IMR-90 (cell line): ENCODE measurements at regions not wholly inside any gene's neighbourhood (a gene's known extent, or its start where the extent isn't known, plus 50 kb on each side); places are given as distances from the start of the nearest gene placed in this dataset.

Experiments
- ATAC-seq: fragments of 200-7000 bp; cut with Tn5 transposase; 2 replicates; pipeline ENCODE4 v1.9.1; 2020; ENCODE audit warnings: low read depth, mild to moderate bottlenecking, moderate library complexity
- BruUV-seq: library from RNA; stranded (reverse); fragments of 400-500 nt; replicated peaks from 2 replicates; lab custom pipeline; 2021; lab: Mats Ljungman, UMichigan
- CTCF ChIA-PET: fragments of 300-600 bp; formaldehyde crosslinking; extraction: SDS; loops from one replicate; lab custom pipeline; 2021; ENCODE audit warnings: antibody characterized with exemption; lab: Yijun Ruan, JAX
- POLR2A ChIA-PET: fragments of 300-600 bp; sonication (Branson Sonifier 250); formaldehyde crosslinking; loops from one replicate; lab custom pipeline; 2022; ENCODE audit warnings: antibody characterized with exemption; ENCODE audit not compliant: unreplicated experiment; lab: Charles Lee
- DNase-seq: peaks from one replicate; pipeline ENCODE4 v3.0.0; 2013
- H2AFZ ChIP-seq: replicated peaks from 2 replicates; pipeline ENCODE3; 2013; ENCODE audit warnings: low read length, mild to moderate bottlenecking; ENCODE audit not compliant: poor library complexity
- H2AK5ac ChIP-seq: 2 replicates; pipeline ENCODE4 v1.6.1; 2013; ENCODE audit warnings: low read depth, low read length, inconsistent platforms
- H2AK9ac ChIP-seq: replicated peaks from 2 replicates; pipeline ENCODE3; 2013; ENCODE audit warnings: mild to moderate bottlenecking, low read depth, low read length, moderate library complexity; ENCODE audit not compliant: poor library complexity
- H2BK120ac ChIP-seq: 2 replicates; pipeline ENCODE4 v1.6.1; 2013; ENCODE audit warnings: low read depth, low read length, inconsistent platforms
- H2BK15ac ChIP-seq: 3 replicates; pipeline ENCODE4 v1.6.1; 2013; ENCODE audit warnings: low read depth, low read length, inconsistent platforms
- H2BK20ac ChIP-seq: 2 replicates; pipeline ENCODE4 v1.6.1; 2013; ENCODE audit warnings: low read depth, mild to moderate bottlenecking, inconsistent platforms, low read length, moderate library complexity
- H2BK5ac ChIP-seq: 2 replicates; pipeline ENCODE4 v1.6.1; 2013; ENCODE audit warnings: mild to moderate bottlenecking, low read depth, low read length, inconsistent platforms; ENCODE audit not compliant: poor library complexity, severe bottlenecking
- H3K14ac ChIP-seq: replicated peaks from 2 replicates; pipeline ENCODE4 v1.6.1; 2013; ENCODE audit warnings: low read depth, low read length, inconsistent platforms
- H3K18ac ChIP-seq: 2 replicates; pipeline ENCODE4 v1.6.1; 2013; ENCODE audit warnings: low read depth, low read length, control low read depth
- H3K23ac ChIP-seq: 2 replicates; pipeline ENCODE4 v1.6.1; 2013; ENCODE audit warnings: low read depth, low read length, inconsistent platforms
- H3K27ac ChIP-seq: 2 replicates; pipeline ENCODE4 v1.5.1; 2013; ENCODE audit warnings: mild to moderate bottlenecking, control low read depth, low read length; ENCODE audit not compliant: insufficient read depth
- H3K27me3 ChIP-seq: 2 replicates; pipeline ENCODE4 v1.6.1; 2013; ENCODE audit warnings: low read length; ENCODE audit not compliant: control insufficient read depth, insufficient read depth
- H3K36me3 ChIP-seq: 2 replicates; pipeline ENCODE4 v1.6.1; 2013; ENCODE audit warnings: low read length, mixed read lengths; ENCODE audit not compliant: control insufficient read depth, insufficient read depth
- H3K4ac ChIP-seq: 2 replicates; pipeline ENCODE4 v1.6.1; 2013; ENCODE audit warnings: low read depth, low read length, inconsistent platforms
- H3K4me1 ChIP-seq: 2 replicates; pipeline ENCODE4 v1.6.1; 2013; ENCODE audit warnings: low read length, mixed read lengths; ENCODE audit not compliant: control insufficient read depth, insufficient read depth
- H3K4me2 ChIP-seq: 2 replicates; pipeline ENCODE4 v1.6.1; 2013; ENCODE audit warnings: low read depth, mild to moderate bottlenecking, control low read depth, low read length, moderate library complexity
- H3K4me3 ChIP-seq: 2 replicates; pipeline ENCODE4 v1.5.1; 2013; ENCODE audit warnings: low read depth, mild to moderate bottlenecking, control low read depth, low read length, moderate library complexity; ENCODE audit not compliant: insufficient read depth
- H3K56ac ChIP-seq: 2 replicates; pipeline ENCODE4 v1.6.1; 2013; ENCODE audit warnings: low read length, inconsistent platforms; ENCODE audit not compliant: insufficient read depth; ENCODE audit errors: extremely low read depth
- H3K79me1 ChIP-seq, 2 experiments: 2 replicates each; pipeline ENCODE4 v1.6.1; 2013; ENCODE audit warnings: low read length in 2 of 2, inconsistent platforms in 1 of 2, low read depth in 1 of 2
- H3K9ac ChIP-seq: 2 replicates; pipeline ENCODE4 v1.6.1; 2013; ENCODE audit warnings: low read depth, low read length, control low read depth
- H3K9me1 ChIP-seq: 2 replicates; pipeline ENCODE4 v1.6.1; 2013; ENCODE audit warnings: low read length, inconsistent platforms; ENCODE audit not compliant: insufficient read depth
- H3K9me3 ChIP-seq: 2 replicates; pipeline ENCODE4 v1.6.1; 2013; ENCODE audit warnings: low read length; ENCODE audit not compliant: control insufficient read depth, insufficient read depth
- H4K20me1 ChIP-seq: 2 replicates; pipeline ENCODE4 v1.6.1; 2013; ENCODE audit warnings: low read length, inconsistent platforms; ENCODE audit not compliant: insufficient read depth
- H4K5ac ChIP-seq: 2 replicates; pipeline ENCODE4 v1.6.1; 2013; ENCODE audit warnings: mild to moderate bottlenecking, low read depth, low read length, control low read depth
- H4K8ac ChIP-seq, 2 experiments: 2 replicates each; pipeline ENCODE4 v1.6.1; 2013; ENCODE audit warnings: low read depth in 2 of 2, low read length in 2 of 2, control low read depth in 1 of 2, inconsistent platforms in 1 of 2
- H4K91ac ChIP-seq: 2 replicates; pipeline ENCODE4 v1.6.1; 2013; ENCODE audit warnings: low read depth, low read length, inconsistent platforms; ENCODE audit not compliant: insufficient read depth
- BHLHE40 ChIP-seq: fragments of 150-350 bp; IDR thresholded peaks from 2 replicates; pipeline ENCODE4 v1.6.1; 2016; ENCODE audit warnings: mild to moderate bottlenecking, low read depth, low read length
- CEBPB ChIP-seq: IDR thresholded peaks from 2 replicates; pipeline ENCODE4 v1.6.1; 2012; ENCODE audit warnings: low read depth, low read length, improper control_type of control experiment
- CHD1 ChIP-seq: IDR thresholded peaks from 2 replicates; pipeline ENCODE4 v1.6.1; 2012; ENCODE audit warnings: low read depth, low read length, improper control_type of control experiment
- CTCF ChIP-seq: conservative IDR thresholded peaks from 2 replicates; pipeline ENCODE4 v1.5.1; 2012; ENCODE audit warnings: mild to moderate bottlenecking, low read depth, low read length, improper control_type of control experiment
- ELK1 ChIP-seq: fragments of 150-350 bp; IDR thresholded peaks from 2 replicates; pipeline ENCODE4 v1.6.1; 2016; ENCODE audit warnings: low read depth, mild to moderate bottlenecking, low read length, moderate library complexity, borderline replicate concordance
- FOS ChIP-seq: fragments of 150-350 bp; IDR thresholded peaks from 2 replicates; pipeline ENCODE4 v1.6.1; 2016; ENCODE audit warnings: low read depth, low read length
- MAFK ChIP-seq: IDR thresholded peaks from 2 replicates; pipeline ENCODE4 v1.6.1; 2012; ENCODE audit warnings: low read depth, low read length, improper control_type of control experiment
- MXI1 ChIP-seq: IDR thresholded peaks from 2 replicates; pipeline ENCODE4 v1.6.1; 2012; ENCODE audit warnings: low read depth, mild to moderate bottlenecking, low read length, moderate library complexity, borderline replicate concordance
- NFE2L2 ChIP-seq: fragments of 150-350 bp; IDR thresholded peaks from 2 replicates; pipeline ENCODE4 v1.6.1; 2016; ENCODE audit warnings: low read depth, mild to moderate bottlenecking, low read length
- POLR2A ChIP-seq: IDR thresholded peaks from 2 replicates; pipeline ENCODE4 v1.6.1; 2012; ENCODE audit warnings: mild to moderate bottlenecking, low read depth, low read length
- RAD21 ChIP-seq: IDR thresholded peaks from 2 replicates; pipeline ENCODE4 v1.6.1; 2012; ENCODE audit warnings: low read length, improper control_type of control experiment
- RCOR1 ChIP-seq: IDR thresholded peaks from 2 replicates; pipeline ENCODE4 v1.6.1; 2012; ENCODE audit warnings: mild to moderate bottlenecking, low read length, improper control_type of control experiment; ENCODE audit not compliant: insufficient replicate concordance
- RFX5 ChIP-seq: IDR thresholded peaks from 2 replicates; pipeline ENCODE4 v1.8.0; 2012; ENCODE audit warnings: low read depth, mild to moderate bottlenecking, low read length, moderate library complexity
- SMC3 ChIP-seq: fragments of 150-350 bp; IDR thresholded peaks from 2 replicates; pipeline ENCODE4 v1.6.1; 2016; ENCODE audit warnings: low read depth, mild to moderate bottlenecking, antibody characterized with exemption, low read length, moderate library complexity
- USF2 ChIP-seq: fragments of 150-350 bp; IDR thresholded peaks from 2 replicates; pipeline ENCODE4 v1.6.1; 2017; ENCODE audit warnings: mild to moderate bottlenecking, antibody characterized with exemption, low read length, low read depth
- WGBS, 2 experiments: methylation state at CpG; one replicate each; pipeline versions ENCODE4 v1.1.5 to v1.1.7; 2013; ENCODE audit warnings: missing lambda C conversion rate in 2 of 2; ENCODE audit not compliant: insufficient read length in 1 of 2; ENCODE audit errors: extremely low coverage in 2 of 2; 5-methylcytosine and 5-hydroxymethylcytosine counted together
- dilution Hi-C: fragments of 300-500 bp; cut with HindIII; formaldehyde crosslinking; loops from one replicate; pipeline ENCODE4 v1.14.3; 2018; ENCODE audit warnings: low sequenced_read_pairs; ENCODE audit not compliant: unreplicated experiment
- in situ Hi-C: fragments of 300-500 bp; cut with MboI; formaldehyde crosslinking; loops from 3 replicates; pipeline ENCODE4 v1.14.3; 2019; ENCODE audit warnings: low sequenced_read_pairs, inconsistent platforms, mixed read lengths
- intact Hi-C: fragments of 100-400 bp; cut with micrococcal nuclease; formaldehyde crosslinking; loops from 2 replicates; pipeline ENCODE4 v1.10.0; 2022

- H3K9ac ChIP-seq: no peak overlapping the region
- H3K56ac ChIP-seq: no peak overlapping the region
- DNase-seq: no peak
- H2AFZ ChIP-seq: no peak overlapping the region
- H2BK120ac ChIP-seq: no peak overlapping the region
- ATAC-seq: no peak
- POLR2A ChIA-PET: no interaction called here
- H2BK20ac ChIP-seq: no peak overlapping the region
- no peak overlapping the region for H3K4me3 ChIP-seq
- no peak overlapping the region for H3K23ac ChIP-seq
- no peaks in the 10 kb centered on the region for H3K79me1 ChIP-seq
- no CpG with 5 or more reads among the region's 4 CpGs for WGBS, 2 experiments
- H3K14ac ChIP-seq: no peak overlapping the region
- H3K36me3 ChIP-seq: no peaks in the 10 kb centered on the region
- peaks cover 22% of the 10 kb centered on the region for H3K9me3 ChIP-seq
- no peak overlapping the region for H2AK9ac ChIP-seq
- H3K27ac ChIP-seq: no peak overlapping the region
- CTCF ChIA-PET: no interaction called here
- no peak overlapping the region for H4K91ac ChIP-seq
- dilution Hi-C loops (no loop called here), intact Hi-C loops (no loop called here), in situ Hi-C loops (no loop called here)
- no peaks in the 10 kb centered on the region for H3K4me1 ChIP-seq
- H4K20me1 ChIP-seq: no peaks in the 10 kb centered on the region
- H3K4me2 ChIP-seq: no peak overlapping the region
- no peak overlapping the region for H2BK15ac ChIP-seq
- H3K4ac ChIP-seq: no peak overlapping the region
- no peak overlapping the region for H2BK5ac ChIP-seq
- no peak overlapping the region for H3K18ac ChIP-seq
- BruUV-seq: no TSS peak
- H3K9me1 ChIP-seq: no peaks in the 10 kb centered on the region
- H2AK5ac ChIP-seq: no peak overlapping the region
- no peak overlapping the region for H4K8ac ChIP-seq
- H4K5ac ChIP-seq: no peak overlapping the region
- TF ChIP-seq USF2 (no peak), CTCF (no peak), SMC3 (no peak), MAFK (no peak), BHLHE40 (no peak), CEBPB (no peak), NFE2L2 (no peak), CHD1 (no peak), FOS (no peak), POLR2A (no peak), ELK1 (no peak), RAD21 (no peak), MXI1 (no peak), RCOR1 (no peak), RFX5 (no peak)
- H3K27me3 ChIP-seq: no peaks in the 10 kb centered on the region
Observed at GRCh38 chr5:4924577-4924976, 215.6 kb upstream of the ADAMTS16 start.
